HEK293T (cell line): ENCODE measurements at regions not wholly inside any gene's neighbourhood (a gene's known extent, or its start where the extent isn't known, plus 50 kb on each side); places are given as distances from the start of the nearest gene placed in this dataset.

Experiments used
- CTCF ChIA-PET: fragments of 350-600 bp; formaldehyde crosslinking; extraction: SDS; loops from one replicate; lab custom pipeline; 2021; ENCODE audit warnings: antibody characterized with exemption, inconsistent platforms; lab: Yijun Ruan, JAX
- POLR2A ChIA-PET: fragments of 350-600 bp; formaldehyde crosslinking; extraction: SDS; loops from one replicate; lab custom pipeline; 2020; ENCODE audit warnings: antibody characterized with exemption, inconsistent platforms; lab: Yijun Ruan, JAX
- DNase-seq: peaks from one replicate; pipeline ENCODE4 v3.0.0; 2012; ENCODE audit warnings: mixed read lengths; ENCODE audit errors: extremely low spot score
- ARNT ChIP-seq: fragments of 450-650 bp; IDR thresholded peaks from 2 replicates; pipeline ENCODE4 v1.6.1; 2017; ENCODE audit warnings: mild to moderate bottlenecking
- BHLHE40 ChIP-seq: fragments of 450-650 bp; IDR thresholded peaks from 2 replicates; pipeline ENCODE4 v1.6.1; 2016; ENCODE audit warnings: mild to moderate bottlenecking, moderate library complexity, borderline replicate concordance
- CTBP1 ChIP-seq: fragments of 450-650 bp; IDR thresholded peaks from 2 replicates; pipeline ENCODE4 v1.6.1; 2016; ENCODE audit warnings: borderline replicate concordance
- ELF4 ChIP-seq: fragments of 450-650 bp; IDR thresholded peaks from 2 replicates; pipeline ENCODE4 v1.6.1; 2017; ENCODE audit warnings: antibody characterized with exemption
- FOXA1 ChIP-seq: fragments of 450-650 bp; IDR thresholded peaks from 2 replicates; pipeline ENCODE4 v1.6.1; 2016; ENCODE audit warnings: mild to moderate bottlenecking
- FOXK2 ChIP-seq: fragments of 450-650 bp; IDR thresholded peaks from 2 replicates; pipeline ENCODE4 v1.6.1; 2016; ENCODE audit warnings: mild to moderate bottlenecking
- FOXM1 ChIP-seq: fragments of 450-650 bp; IDR thresholded peaks from 2 replicates; pipeline ENCODE4 v1.6.1; 2017; ENCODE audit warnings: mild to moderate bottlenecking, borderline replicate concordance
- HDGF ChIP-seq: fragments of 450-650 bp; IDR thresholded peaks from 2 replicates; pipeline ENCODE4 v1.6.1; 2017; ENCODE audit warnings: antibody characterized with exemption, borderline replicate concordance
- L3MBTL2 ChIP-seq: fragments of 450-650 bp; conservative IDR thresholded peaks from 2 replicates; pipeline ENCODE4 v1.6.1; 2016; ENCODE audit warnings: mild to moderate bottlenecking
- LEF1 ChIP-seq: fragments of 450-650 bp; IDR thresholded peaks from 2 replicates; pipeline ENCODE4 v1.6.1; 2017; ENCODE audit warnings: mild to moderate bottlenecking, borderline replicate concordance
- NFRKB ChIP-seq: fragments of 450-650 bp; IDR thresholded peaks from 2 replicates; pipeline ENCODE4 v1.6.1; 2016; ENCODE audit warnings: mild to moderate bottlenecking, moderate library complexity
- SP1 ChIP-seq: fragments of 450-650 bp; IDR thresholded peaks from 2 replicates; pipeline ENCODE4 v1.6.1; 2017
- SUZ12 ChIP-seq: fragments of 450-650 bp; IDR thresholded peaks from 2 replicates; pipeline ENCODE4 v1.6.1; 2016; ENCODE audit warnings: mild to moderate bottlenecking
- TARDBP ChIP-seq: fragments of 450-650 bp; IDR thresholded peaks from 2 replicates; pipeline ENCODE4 v1.6.1; 2016
- ZNF384 ChIP-seq: fragments of 450-650 bp; IDR thresholded peaks from 2 replicates; pipeline ENCODE4 v1.6.1; 2016
- TF ChIP-seq, protein P1 (sequence below): fragments of 450-650 bp; IDR thresholded peaks from 2 replicates; pipeline ENCODE4 v1.6.1; 2016

DNA sequence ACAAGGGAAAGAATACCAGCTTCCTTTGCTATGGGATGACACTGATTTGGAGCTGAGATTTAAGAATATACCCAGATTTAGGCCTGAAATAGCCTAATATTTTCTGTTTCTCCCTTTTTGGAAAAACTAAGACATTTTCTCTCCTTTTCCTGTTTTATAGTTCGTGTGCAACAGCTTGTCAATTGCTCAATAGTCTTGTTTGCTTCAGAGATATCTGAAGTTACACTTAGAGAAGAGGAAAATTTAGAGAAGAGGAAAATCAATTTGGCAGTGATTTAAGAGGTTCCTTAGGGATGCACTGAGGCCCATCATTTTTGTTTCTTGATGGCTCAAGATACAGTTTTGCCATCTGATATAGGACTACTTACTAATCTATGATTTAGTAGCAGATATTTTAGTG lies 398.6 kb downstream of the RFPL4B start:
- CTCF ChIA-PET = no interaction called here
- POLR2A ChIA-PET = no interaction called here
- DNase-seq = no peak
- TF ChIP-seq HDGF = no peak
- TF ChIP-seq, protein P1, sequence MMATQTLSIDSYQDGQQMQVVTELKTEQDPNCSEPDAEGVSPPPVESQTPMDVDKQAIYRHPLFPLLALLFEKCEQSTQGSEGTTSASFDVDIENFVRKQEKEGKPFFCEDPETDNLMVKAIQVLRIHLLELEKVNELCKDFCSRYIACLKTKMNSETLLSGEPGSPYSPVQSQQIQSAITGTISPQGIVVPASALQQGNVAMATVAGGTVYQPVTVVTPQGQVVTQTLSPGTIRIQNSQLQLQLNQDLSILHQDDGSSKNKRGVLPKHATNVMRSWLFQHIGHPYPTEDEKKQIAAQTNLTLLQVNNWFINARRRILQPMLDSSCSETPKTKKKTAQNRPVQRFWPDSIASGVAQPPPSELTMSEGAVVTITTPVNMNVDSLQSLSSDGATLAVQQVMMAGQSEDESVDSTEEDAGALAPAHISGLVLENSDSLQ = no peak
- no peak for TF ChIP-seq SUZ12
- TF ChIP-seq LEF1 = no peak
- no peak for TF ChIP-seq FOXK2
- no peak for TF ChIP-seq ZNF384
- TF ChIP-seq TARDBP = no peak
- TF ChIP-seq FOXA1 = no peak
- no peak for TF ChIP-seq CTBP1
- TF ChIP-seq NFRKB = no peak
- no peak for TF ChIP-seq ELF4
- TF ChIP-seq BHLHE40 = no peak
- TF ChIP-seq FOXM1 = no peak
- no peak for TF ChIP-seq SP1
- no peak for TF ChIP-seq L3MBTL2

DNA sequence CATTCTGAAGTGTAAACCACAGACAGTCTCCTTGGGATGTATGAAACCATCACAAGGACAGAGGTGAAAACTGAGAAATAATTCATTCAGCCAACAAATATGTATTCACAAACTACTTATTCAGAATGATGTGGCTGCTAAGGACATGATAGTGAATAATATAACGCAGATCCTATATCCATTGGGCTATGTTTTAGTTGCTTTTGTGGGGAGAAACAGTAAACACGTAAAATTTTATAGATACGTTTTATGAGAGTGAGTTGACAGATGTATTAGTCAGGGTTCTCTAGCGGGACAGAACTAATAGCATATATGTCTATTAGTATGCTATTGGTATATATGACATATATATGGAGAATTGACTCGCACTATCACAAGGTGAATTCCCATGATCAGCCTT lies 402.5 kb downstream of the RFPL4B start:
- no peak for TF ChIP-seq ZNF384
- no peak for TF ChIP-seq FOXM1
- TF ChIP-seq L3MBTL2 = no peak
- TF ChIP-seq SUZ12 = no peak
- no peak for TF ChIP-seq ELF4
- TF ChIP-seq TARDBP = no peak
- TF ChIP-seq, protein P1 = no peak
- TF ChIP-seq NFRKB = no peak
- no peak for TF ChIP-seq LEF1
- TF ChIP-seq FOXK2 = no peak
- TF ChIP-seq SP1 = no peak
- no peak for TF ChIP-seq HDGF
- TF ChIP-seq CTBP1 = no peak
- no peak for TF ChIP-seq BHLHE40
- no peak for TF ChIP-seq FOXA1
- TF ChIP-seq ARNT = no peak
- no peak for DNase-seq
- POLR2A ChIA-PET = no interaction called here
- CTCF ChIA-PET = no interaction called here

DNA sequence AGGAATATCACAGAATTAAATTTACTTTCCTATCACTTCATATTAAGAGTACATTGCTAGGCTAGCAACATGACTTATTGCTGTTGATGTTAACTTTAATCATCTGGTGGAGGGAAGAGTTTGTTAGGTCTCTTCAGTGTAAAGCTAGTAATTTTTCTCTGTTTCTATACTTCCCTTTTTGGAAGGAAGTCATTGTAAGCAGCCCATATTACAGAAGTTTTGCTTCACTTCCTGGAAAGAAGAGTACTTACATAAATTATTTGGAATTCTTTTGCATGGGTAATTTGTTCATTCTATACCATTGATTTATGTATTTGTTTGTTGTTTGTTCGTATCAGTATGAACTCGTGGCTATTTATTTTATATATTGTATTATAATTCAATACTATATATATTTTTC lies 405.2 kb downstream of the RFPL4B start:
- ChIA-PET POLR2A (no interaction called here), CTCF (no interaction called here)
- TF ChIP-seq FOXK2 (no peak), CTBP1 (no peak), HDGF (no peak), BHLHE40 (no peak), ZNF384 (no peak), ARNT (no peak), L3MBTL2 (no peak), FOXA1 (no peak), NFRKB (no peak), LEF1 (no peak), FOXM1 (no peak), ELF4 (no peak), SUZ12 (no peak), SP1 (no peak), TARDBP (no peak)
- TF ChIP-seq, protein P1 = no peak
- no peak for DNase-seq

DNA sequence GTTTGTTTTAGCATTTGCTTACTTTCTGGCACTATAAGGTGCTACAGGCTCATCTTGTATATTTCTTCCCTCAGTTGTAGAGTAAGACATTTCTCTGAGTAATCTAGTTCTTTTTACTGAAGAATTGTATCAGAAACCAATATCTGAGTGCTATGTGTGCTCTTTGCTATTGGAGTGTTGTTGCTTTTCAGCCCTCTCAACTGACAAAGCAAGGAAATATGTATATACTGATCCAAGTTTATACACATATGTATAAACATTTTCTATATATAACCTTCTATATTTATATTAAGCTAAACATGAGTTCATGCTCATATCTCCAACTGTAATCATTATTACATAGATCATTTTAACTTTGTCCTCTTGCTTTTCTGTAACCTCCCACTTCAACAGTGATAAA lies 405.7 kb downstream of the RFPL4B start:
- CTCF ChIA-PET = no interaction called here
- DNase-seq = no peak
- TF ChIP-seq SUZ12 = no peak
- no peak for TF ChIP-seq SP1
- TF ChIP-seq BHLHE40 = no peak
- TF ChIP-seq LEF1 = no peak
- TF ChIP-seq HDGF = no peak
- POLR2A ChIA-PET = no interaction called here

DNA sequence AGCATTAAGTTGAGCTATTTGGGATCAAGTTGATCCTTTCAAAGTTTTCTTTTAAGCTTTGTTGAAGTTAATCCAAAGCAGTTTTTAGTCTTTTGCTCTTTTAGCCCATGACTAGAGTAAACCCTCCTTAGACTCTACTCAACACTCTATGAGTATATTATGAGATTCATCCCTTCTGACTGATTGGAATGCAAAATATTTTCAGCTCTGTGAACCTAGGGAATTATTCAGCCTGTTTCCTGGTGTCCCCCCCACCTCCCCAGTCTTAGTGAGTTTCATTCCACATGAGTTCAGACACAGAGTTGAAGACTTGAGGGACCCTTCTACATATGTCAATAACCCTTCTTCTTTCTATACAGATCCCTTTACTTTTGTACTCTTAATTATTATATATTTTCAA lies 413.7 kb downstream of the RFPL4B start:
- ChIA-PET CTCF (no interaction called here), POLR2A (no interaction called here)
- no peak for TF ChIP-seq L3MBTL2
- TF ChIP-seq ELF4 = no peak
- TF ChIP-seq, protein P1 = no peak
- no peak for TF ChIP-seq SUZ12
- no peak for TF ChIP-seq FOXK2
- TF ChIP-seq ZNF384 = no peak
- TF ChIP-seq NFRKB = no peak
- TF ChIP-seq FOXM1 = no peak
- no peak for TF ChIP-seq HDGF
- no peak for TF ChIP-seq CTBP1
- TF ChIP-seq LEF1 = no peak
- TF ChIP-seq FOXA1 = no peak
- TF ChIP-seq SP1 = no peak
- no peak for TF ChIP-seq BHLHE40
- no peak for TF ChIP-seq TARDBP
- no peak for DNase-seq

DNA sequence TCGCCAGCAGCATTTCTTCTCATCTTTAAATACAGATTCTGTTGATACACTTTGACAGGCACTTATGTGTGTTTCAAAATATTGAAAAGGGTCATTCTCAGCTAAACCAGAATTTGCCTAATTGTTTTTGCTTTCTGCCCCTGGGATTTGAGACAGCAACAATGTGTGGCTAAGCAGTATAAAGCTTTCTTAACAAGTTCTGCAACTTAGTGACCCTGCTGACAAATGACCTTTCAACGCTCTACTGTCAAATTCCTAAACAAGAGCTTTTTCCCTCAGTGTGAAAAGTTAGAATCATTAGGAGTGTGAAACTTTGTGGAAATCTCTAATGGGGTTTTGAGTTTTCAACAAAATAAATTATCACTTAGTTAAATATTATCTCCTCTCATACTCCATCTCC lies 414.6 kb downstream of the RFPL4B start:
- TF ChIP-seq NFRKB (no peak), L3MBTL2 (no peak), LEF1 (no peak), TARDBP (no peak)
- CTCF ChIA-PET = no interaction called here
- DNase-seq = no peak
- POLR2A ChIA-PET = no interaction called here
